ENCODE measurements at regions not wholly inside any gene's neighbourhood (a gene's known extent, or its start where the extent isn't known, plus 50 kb on each side); places are given as distances from the start of the nearest gene placed in this dataset.

DNA sequence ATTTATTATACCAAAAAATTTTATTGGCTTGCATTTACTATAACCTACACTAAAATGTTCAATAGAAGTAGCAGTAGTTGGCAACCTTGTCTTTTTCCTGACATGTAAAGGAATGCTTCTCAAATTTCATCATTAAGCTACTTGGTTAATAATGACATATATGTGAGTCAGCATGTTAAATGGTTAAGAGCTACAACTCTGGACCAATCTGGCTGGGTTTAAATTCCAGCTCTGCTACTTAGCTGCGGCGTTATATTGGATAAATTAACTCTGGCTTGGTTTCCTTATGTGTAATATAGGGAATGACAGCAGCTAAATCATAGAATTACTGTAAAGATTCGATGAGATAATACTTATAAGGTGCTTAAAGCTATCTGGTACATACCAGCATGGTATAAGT lies 53.7 kb upstream of the OTOGL start:
- H3K4me3 ChIP-seq (ENCODE audit: low read length): no peak overlapping the region
- DNase-seq (ENCODE audit: low read depth): no peak
- no peak for TF ChIP-seq CTCF (conservative IDR thresholded peaks at IDR 0.05; ENCODE audit: low read depth, low read length)

DNA sequence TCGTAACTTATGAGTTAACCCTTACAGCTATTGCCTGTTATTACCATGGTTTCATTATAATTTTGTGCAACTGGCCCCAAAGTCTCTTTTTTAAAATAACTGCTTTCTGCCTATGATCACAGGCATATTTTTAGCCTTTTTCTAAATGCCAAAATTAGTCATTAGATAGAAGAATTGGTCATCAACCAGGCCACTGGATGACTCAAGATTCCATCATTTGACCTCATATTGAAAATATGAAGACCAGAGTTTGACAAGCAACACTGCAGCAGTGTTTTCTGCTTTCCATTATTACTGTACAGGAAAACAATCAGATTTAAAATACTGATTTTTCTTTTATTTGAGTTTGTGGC lies 54.7 kb upstream of the OTOGL start:
- no peak for DNase-seq (ENCODE audit: low read depth)
- TF ChIP-seq CTCF (conservative IDR thresholded peaks at IDR 0.05; ENCODE audit: low read depth, low read length): no peak
- no peak overlapping the region for H3K4me3 ChIP-seq (ENCODE audit: low read length)

DNA sequence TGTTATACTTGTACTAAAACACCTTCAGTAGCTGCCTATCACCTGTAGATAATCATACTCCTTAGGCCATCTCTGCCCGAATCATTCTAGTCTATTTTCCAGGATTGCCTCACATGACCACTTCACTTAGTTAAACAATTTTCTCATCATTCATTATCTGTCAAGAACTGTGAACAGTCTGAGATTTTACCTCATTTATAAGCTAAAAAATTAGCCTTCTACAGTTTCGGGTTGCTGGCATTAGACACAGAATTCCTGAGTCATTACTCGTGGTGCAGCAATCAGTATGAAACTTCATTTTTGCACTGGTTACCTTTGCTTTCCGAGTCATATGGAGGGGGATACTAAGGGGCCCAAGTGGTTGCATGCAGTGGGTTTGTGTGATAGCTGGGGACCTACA lies 57.6 kb upstream of the OTOGL start:
- no peak for TF ChIP-seq CTCF (conservative IDR thresholded peaks at IDR 0.05; ENCODE audit: low read depth, low read length)
- no peak overlapping the region for H3K4me3 ChIP-seq (ENCODE audit: low read length)
- DNase-seq (ENCODE audit: low read depth): no peak

- H3K4me3 ChIP-seq (ENCODE audit: low read length): no peak overlapping the region
- peak; percentile 68 for DNase-seq (ENCODE audit: low read depth)
Measured at GRCh38 chr12:80041071-80041470, 58.3 kb upstream of the OTOGL start.

GRCh38 chr12:80040075-80040738 lies 59.1 kb upstream of the OTOGL start:
- no peak overlapping the region for H3K4me3 ChIP-seq (ENCODE audit: low read length)
- no peak for DNase-seq (ENCODE audit: low read depth)
- TF ChIP-seq CTCF (conservative IDR thresholded peaks at IDR 0.05; ENCODE audit: low read depth, low read length): no peak

More at GRCh38 chr12:80041071-80041470, 58.3 kb upstream of the OTOGL start:
- no peak for TF ChIP-seq CTCF (conservative IDR thresholded peaks at IDR 0.05; ENCODE audit: low read depth, low read length)

DNA sequence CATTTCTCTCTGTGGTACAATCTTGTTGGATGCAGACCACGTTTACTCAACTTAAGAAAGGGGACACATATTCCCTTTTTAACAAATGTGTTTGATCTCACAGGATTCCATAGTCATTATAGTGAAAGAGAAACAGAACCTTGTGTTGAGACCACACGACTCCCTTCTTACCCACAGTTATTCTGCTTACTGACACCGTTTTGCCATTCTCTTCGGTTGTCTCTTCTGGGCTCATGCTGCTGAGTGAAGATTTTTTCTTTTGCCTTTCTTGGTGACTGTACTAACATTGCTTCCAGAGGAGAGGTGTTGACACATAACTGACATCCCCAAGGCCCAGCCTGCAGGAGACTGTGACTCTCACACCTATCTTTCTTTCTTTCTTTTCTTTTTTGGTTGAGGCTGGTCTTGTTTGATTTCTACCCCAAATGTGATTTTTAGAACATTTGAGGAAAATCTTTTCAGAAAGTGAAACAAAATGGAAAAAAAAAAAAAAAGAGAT lies 61.2 kb upstream of the OTOGL start:
- TF ChIP-seq CTCF (conservative IDR thresholded peaks at IDR 0.05; ENCODE audit: low read depth, low read length): no peak

GRCh38 chr12:80033448-80033847 lies 65.9 kb upstream of the OTOGL start:
- DNase-seq (ENCODE audit: low read depth): peak; percentile 26
- TF ChIP-seq CTCF (conservative IDR thresholded peaks at IDR 0.05; ENCODE audit: low read depth, low read length): no peak

More for the DNA sequence above, 61.2 kb upstream of the OTOGL start:
- H3K4me3 ChIP-seq (ENCODE audit: low read length): no peak overlapping the region
- DNase-seq (ENCODE audit: low read depth): no peak

More at GRCh38 chr12:80033448-80033847, 65.9 kb upstream of the OTOGL start:
- H3K4me3 ChIP-seq (ENCODE audit: low read length): no peak overlapping the region
